DMS53 (cell line): ENCODE measurements at regions not wholly inside any gene's neighbourhood (a gene's known extent, or its start where the extent isn't known, plus 50 kb on each side); places are given as distances from the start of the nearest gene placed in this dataset.

Experiments used
- DNase-seq: peaks from one replicate; lab custom pipeline; 2025; lab: John Stamatoyannopoulos, UW

DNA sequence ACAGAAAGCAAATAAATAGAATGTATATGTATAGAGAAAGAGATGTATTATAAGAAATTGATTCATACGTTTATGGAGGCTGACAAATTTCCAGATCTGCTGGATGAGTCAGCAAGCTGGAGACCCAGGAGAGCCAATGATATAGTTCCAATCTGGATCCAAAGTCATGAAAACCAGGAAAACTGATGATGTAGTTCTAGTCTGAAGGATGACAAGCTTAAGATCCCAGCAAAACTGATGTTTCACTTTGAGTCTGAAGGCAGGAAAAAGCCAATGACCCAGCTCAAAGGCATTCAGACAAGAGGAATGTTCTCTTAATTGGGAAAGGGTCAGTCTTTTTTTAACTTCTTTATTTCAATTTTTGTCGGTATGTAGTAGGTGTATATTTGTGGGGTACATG lies 102.6 kb downstream of the LHFPL1 start:
- no peak for DNase-seq

DNA sequence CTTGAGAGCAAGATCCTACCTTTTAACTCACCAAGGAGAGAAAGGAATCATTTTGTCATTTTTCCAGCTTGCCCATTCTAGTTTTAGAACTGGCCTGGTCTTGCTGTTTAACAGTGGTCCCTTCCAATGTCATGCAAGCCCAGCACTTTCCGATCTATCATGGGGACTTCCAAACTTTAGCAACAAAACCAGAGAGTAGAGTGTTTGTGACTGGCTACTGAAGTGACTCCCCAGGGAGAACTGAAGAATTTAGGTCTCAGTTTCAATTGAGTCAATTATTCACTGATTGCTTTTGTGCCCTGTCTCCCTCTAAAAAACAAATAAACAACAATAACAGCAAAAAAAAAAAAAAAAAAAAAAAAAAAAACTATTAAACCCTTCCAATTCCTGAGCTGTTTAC lies 108.3 kb downstream of the LHFPL1 start:
- no peak for DNase-seq

DNA sequence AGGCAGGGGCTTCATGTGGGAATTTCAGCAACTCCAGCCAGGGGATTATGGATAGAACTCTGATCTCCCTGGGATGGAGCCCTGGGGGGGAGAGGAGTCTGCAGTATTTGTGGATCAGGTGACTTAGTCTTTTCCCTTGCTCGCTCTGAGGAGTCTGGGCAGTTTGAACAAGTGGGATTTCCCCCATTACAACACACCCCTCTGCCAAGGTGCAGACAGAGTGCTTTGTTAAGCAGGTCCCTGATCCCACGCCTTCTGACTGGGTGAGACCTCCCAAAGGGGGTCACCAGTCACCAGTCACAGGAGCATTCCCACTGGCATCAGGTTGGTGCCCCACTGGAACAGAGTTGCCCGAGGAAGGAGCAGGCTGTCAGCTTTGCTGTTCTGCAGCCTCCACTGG lies 123.9 kb downstream of the LHFPL1 start:
- no peak for DNase-seq

DNA sequence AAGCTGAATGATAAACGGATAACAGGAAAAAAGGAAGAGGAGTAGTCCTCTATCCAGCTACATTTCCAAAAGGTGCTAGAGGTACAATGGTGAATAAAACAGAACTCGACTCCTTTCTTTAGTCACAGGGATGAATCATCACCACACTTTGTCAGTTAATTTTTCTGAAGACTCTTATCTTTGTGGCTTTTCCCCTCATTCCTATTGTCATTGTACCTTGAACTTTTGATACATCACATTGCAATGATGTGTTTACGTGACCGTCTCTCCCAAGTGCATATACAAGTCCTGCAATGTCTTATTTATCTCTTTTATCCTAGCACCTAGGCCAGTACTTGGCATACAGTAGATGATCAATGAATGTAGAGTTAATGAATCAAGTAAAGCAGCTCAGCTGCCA lies 134.7 kb downstream of the LHFPL1 start:
- no peak for DNase-seq

DNA sequence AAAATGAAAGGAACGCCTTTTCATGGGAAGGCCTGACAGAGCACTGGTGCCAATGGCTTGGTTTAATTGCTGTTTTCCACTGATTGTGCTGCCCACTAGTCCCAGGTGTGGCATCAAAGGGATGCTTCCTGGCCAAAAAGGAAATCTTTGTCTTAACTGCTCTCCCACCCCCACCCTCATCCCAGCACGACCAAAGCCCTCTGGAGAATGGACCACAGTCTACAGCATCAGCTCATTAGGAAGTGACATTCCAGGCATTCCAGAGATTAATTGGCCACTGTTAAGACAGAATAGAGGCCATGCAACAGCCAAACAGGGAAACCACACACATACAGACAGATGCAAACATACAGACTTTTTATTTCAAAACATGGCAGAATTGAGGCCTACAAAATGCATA lies 143.2 kb downstream of the LHFPL1 start:
- no peak for DNase-seq

DNA sequence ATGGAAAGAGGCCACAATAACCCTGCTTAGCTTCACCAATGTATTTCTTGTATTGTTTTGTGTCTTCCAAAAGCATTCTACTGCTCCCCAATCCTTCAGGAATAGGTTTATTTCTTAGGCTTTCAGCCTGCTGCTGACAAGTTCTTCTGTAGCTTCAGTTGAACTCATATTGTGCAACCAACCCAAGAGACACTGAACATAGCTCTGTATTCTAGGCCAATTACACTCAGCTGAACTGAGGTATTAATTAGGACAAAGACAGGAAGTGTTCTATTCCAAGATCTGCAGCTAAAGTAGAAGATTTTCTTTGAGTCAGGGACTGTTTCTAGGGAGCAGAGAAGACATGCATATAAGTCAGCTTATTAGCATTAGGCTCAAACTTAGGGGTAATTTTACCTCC lies 151.8 kb downstream of the LHFPL1 start:
- DNase-seq = no peak

DNA sequence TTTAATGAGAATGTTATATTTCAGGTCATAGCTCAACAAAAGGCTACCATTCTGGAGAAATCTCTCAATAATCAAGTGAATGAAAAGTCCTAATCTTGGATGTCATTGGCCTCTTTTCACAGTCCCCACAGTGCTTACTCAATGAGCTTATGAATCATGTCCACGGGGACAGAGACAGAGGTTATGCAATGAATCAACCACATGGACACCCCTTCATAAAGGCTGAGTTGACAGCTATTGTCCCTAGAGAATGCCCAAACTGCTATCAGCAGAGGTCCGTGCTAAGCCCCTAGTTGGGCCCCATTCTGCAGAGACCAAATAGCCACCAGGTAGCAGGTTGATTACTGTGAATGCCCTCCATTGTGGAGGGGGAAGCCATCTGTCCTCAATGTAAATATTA lies 158.1 kb downstream of the LHFPL1 start:
- peak; percentile 9 for DNase-seq

DNA sequence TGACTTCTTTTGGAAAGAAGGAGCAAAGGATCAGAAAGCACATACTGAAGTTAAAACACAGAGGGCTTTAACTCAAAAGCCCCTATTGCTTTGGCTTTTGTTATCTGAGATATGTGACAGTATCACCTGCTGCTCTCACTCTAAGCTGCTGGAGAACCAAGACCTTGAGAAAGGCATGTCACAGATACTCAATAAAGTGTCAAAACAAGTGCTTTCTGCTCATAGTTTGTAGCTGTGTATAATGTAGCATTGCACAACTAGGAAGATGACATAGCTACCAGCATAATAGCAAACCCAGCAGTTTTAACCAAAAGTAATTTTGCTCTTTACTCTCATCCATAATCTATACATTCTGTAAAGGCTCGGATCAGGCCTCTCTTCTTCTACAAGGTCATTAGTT lies 159.6 kb downstream of the LHFPL1 start:
- no peak for DNase-seq

DNA sequence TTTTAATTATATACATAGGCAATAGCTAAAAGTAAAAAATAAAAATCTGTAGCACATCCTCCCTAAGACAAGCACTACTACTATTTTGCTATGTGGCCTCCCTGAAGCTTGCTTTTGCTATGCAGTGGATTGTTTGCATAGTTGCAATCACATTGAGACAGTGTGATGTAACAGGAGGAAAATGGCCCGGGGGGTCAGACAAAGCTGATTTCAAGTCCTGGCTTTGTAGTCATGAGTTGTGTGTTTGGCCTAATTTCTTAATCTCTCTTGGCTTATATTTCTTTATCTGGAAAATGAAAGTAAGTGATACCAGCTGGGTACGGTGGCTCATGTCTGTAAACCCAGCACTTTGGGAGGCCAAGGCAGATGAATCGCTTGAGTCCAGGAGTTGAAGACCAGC lies 166.6 kb downstream of the LHFPL1 start:
- peak; percentile 0 for DNase-seq

DNA sequence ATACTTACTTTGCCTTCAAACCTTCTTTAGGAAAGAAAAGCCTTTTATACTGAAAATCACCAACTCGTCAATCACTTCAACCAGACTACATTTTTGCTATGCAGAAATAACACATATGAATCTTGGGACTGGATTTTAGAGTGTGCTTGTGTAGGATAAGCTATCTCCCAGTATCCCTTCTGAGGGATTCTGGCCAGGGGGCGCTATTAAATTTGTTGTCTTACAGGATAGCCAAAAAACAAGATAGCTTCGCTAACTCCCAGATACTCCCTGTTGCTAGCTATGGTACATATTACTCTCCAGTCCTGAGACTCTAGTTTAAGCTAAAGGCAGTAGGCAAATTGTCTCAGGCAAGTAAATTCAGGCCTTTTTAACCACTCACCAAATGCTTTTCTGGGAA lies 167.2 kb downstream of the LHFPL1 start:
- peak; percentile 11 for DNase-seq

DNA sequence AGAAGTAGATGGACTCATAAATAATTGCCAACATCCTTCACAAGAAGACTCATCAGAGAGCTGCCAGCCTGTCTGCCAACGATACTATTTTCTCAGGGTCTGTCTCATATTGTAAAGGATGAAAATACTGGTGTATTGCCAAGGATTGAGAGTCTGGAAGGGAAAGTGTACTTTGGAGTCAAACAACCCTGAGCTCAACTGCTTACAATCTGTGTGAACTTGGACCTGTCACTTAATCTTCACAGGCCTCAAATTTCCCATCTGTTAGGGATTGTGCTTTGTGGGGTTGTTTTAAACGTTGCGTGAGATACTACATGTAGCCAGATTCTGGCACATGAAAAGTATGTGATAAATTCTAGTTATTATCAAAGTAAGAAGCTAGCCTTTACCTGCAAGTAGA lies 169.1 kb downstream of the LHFPL1 start:
- DNase-seq = no peak

DNA sequence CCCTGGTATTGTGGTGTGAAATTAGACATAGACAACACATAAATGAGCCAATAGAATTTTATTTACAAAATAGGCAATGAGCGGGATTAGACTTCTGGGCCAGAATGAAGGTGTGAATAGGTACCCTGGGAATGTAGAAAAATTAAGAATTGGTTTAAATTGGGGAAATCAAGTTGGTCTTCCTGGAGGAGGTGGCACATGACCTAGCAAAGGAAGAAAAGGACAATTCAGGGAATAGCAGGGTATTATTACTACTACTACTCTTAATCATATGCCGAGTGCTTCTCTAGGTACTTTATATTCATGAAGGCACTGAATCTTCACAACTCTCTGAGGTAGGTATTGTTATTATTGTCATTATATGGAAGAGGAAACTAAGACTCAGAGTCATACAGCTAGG lies 202.1 kb downstream of the LHFPL1 start:
- DNase-seq = no peak

DNA sequence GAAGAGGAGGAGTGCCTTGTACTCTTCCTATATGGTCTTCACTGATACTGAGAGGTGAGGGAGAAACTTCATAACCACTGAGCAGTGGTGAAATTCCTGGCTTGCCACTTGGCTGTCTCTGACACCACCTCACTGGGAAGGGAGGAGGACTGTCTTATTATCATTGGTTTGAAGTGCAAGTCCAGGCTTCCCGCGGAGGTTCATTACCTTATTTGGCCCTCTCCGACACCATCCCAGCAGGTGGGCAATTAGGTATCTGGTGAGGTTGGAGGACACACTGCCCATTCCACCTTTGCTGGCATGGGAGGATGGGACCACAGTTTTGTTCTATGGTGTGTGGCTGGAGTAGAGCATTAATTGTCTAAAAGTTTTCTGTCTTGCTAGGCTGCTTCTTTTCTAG lies 206.1 kb downstream of the LHFPL1 start:
- DNase-seq = no peak

DNA sequence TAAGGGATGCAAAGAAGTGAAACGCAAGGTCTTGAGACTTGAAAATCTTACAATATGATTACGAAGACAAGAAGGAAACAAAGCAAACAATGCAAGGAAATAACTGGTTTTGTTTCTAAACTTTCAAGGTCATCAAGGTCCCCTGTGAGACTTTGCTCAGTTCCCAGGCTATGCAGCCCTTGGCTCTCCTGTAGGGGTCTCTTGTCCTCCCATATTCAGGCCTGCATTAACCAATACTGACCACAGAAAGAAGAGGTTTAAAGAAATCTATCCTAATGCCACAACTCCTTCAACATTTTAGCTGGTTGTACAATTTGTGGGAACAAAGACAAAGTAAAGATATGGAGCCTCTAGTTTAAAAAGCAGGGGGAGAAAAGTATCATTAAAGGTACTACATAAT lies 209.2 kb downstream of the LHFPL1 start:
- no peak for DNase-seq

DNA sequence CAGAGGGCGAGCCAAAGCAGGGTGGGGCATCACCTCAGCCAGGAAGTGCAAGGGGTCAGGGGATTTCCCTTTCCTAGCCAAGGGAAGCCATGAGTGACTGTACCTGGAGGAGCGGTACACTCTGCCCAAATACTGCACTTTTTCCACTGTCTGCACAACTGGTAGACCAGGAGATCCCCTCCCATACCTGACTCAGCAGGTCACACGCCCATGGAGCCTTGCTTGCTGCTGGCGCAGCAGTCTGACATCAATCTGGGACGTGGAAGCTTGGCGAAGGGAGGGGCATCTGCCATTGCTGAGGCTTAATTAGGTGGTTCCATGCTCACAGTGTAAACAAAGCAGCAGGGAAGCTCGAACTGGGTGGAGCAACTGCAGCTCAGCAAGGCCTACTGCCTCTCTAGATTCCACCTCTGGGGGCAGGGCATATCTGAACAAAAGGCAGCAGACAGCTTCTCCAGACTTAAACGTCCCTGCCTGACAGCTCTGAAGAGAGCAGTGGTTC lies 217.7 kb downstream of the LHFPL1 start:
- DNase-seq = peak; percentile 6

DNA sequence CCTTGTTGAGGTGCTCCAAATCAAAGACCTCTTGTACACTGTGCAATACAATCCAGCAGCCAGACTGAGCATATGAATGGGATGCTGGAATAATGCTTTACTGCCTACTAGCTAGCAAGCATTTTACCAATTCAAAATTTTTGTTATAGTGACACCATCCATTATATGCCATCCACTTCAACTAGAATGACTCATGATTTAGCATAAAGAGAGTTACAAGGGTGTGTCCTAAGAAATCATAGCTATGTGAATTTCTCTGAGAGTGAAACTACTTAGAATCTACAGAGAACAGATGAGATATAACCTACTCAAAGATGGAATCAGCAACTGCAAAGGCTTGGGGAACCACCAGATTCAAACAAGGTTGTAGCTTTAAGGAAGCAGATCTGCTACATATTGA lies 221.9 kb downstream of the LHFPL1 start:
- DNase-seq = peak; percentile 3

DNA sequence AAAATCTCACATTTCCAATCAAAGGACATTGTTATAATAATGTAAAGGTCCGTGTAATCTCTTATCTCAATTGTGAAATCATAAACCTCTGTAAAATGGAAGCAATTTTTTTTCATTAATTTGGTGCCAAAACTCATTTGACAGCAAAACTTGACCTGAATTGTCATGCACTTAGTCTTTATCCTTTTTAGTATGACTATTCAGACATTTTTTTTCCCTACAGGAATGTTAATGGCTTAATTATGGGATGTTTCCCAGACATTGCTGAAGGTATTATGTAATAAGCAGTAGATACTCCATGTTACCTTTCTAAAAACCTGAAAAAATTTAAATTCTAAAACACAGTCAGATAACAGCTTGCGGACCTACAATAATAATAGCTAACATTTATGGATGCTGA lies 228.9 kb downstream of the LHFPL1 start:
- no peak for DNase-seq

DNA sequence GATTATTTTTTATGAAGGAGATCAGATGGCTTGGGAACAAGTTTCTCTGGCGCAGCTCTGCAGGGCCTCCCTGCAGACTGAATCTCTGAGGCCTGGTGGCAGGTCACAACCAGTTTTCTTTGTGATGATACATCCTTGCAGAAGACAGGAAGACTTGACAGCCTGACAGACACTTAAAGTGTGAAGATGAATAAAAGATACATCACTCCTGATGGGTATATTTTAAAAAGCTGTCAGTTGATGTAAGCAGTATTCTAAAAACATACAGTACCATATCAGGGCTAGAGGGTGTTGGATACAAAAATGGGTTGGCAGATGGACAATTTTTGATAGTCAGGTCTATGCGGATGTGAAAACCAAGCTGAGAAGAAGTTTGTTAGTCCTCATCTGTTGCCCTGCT lies 239.5 kb downstream of the LHFPL1 start:
- no peak for DNase-seq

DNA sequence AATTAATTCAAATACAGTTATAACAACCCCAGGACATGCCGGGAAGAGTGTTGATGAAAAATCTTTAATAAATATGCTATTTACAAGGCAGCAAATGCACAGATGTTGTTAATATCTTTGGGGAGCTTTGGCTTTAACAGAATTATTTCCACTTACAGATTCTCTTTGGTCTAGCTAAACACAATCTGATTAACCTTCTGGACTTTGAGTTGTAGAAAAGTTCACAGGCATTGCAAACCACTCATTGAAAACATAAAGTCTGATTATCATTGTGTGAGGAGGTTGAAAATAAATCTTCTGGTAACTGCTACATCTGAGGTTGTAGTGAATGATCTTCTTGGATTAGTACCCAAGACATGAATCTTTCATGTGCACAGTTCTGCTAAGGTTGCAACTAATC lies 255.6 kb downstream of the LHFPL1 start:
- no peak for DNase-seq

DNA sequence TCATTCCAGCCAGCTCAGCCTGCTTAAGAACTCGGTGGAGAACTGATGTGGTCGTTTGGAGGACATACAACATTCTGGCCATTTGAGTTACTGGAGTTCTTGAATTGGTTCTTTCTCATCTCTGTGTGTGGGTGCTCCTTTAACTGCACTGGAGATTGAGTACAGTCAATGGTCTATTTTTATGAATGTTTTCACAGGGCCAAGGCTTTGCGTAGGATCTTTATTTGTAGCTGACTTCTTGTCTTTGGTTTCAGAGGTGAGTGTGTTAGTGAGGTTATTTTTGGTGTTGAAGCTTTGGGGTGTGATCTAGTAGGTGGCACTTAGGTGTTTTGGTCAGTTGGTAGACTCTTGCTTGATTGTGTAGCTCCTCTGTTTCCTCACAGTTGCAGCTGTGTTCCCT lies 288.4 kb downstream of the LHFPL1 start:
- DNase-seq = no peak

DNA sequence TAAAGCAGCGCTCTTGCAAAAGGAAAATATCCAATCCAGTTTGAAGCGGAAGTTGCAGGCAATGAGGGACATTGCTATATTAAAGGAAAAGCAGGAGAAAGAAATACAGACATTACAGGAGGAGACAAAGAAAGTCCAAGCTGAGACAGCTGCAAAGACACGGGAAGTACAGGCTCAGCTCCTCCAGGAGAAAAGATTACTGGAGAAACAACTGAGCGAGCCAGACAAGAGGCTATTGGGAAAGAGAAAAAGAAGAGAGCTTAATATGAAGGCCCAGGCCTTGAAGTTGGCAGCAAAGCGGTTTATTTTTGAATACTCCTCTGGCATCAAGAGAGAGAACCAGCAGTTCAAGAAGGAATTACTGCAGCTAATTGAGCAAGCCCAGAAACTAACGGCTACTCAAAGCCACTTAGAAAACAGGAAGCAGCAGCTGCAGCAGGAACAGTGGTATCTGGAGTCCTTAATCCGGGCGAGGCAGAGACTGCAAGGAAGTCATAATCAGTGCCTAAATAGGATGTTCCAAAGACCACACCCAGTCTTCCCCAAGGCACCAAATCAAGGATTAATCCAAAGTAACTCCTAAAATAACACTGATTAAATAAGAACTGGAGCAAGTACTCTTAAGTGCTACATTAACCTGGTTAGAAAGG lies 298.0 kb downstream of the LHFPL1 start:
- peak; percentile 2 for DNase-seq

DNA sequence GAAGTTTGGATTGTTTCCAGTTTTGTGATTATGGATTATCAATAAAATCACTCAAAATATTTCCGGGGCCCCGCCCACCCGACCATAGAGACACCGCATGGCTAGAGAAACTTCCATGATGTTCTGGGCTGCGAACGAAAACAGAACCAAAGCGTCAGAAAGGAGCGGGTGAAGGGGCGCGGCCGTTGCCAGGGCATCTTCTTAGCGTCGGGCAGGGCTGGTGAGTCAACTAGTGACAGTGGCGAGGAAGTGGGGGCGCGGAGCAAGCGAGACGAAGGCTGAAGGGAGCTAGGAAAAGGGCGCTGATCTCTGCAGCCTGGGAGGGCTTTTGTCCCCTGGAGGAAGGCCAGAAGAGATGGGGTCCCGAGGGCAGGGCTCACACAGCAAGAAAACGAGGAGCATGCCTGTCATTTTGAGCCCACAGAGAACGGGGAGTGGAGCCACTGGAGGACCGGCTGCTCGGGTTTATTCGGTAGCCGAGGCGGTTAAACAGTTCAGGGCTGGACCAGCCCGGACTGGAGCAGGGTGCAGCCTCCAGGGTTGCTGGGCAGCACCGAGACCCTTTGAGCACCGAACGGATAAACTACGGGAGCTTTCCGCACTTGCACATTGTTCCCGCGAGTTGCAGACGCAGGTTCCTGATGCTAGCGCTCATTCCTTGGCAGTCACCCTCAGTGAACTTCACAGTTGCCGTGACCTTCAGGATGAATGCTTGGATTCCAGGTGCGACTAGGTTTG lies 298.1 kb upstream of the TRPC5 start:
- peak; percentile 76 for DNase-seq

DNA sequence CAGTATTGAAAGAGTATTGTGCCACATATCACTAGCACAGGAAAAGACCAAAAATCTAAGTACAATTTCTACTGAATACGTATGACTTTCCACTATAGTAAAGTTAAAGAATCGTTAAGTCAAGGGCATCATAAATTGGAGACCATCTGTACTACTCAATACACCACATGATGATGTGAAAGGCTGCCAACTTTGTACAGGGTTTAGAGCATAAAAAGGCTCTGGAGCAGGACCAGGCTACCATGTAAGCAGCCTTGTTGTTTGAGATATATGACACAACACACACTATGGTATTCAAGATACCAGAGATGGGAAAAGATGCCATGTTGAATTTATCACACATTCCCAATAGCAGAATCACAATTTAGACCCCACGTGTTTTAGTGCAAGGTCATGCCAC lies 294.9 kb upstream of the TRPC5 start:
- DNase-seq = no peak

DNA sequence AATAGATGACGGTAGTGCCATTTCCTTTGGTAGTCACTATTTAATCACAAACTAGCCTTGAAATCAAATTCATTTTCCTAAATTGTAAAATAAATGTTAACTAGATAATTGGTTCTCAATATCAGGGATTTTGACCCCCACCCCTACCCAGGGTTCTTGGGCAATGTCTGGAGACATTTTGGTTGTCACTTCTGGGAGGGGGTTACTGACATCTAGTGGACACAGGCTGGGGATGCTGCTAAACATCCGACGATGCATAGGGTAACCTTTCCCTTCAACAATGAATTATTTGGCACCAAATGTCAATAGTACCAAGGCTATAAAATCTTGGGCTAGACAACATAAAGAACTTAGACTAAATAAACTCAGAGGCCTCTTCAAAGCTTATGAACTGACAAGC lies 285.8 kb upstream of the TRPC5 start:
- DNase-seq = peak; percentile 24
